Endothelial cell (in vitro differentiated cells): ENCODE measurements at regions not wholly inside any gene's neighbourhood (a gene's known extent, or its start where the extent isn't known, plus 50 kb on each side); places are given as distances from the start of the nearest gene placed in this dataset.

Source experiments
- DNase-seq: peaks from one replicate; pipeline ENCODE4 v3.0.0; 2021; ENCODE audit warnings: low spot score
- H3K27ac Mint-ChIP-seq: one replicate; pipeline ENCODE4 v1.8.0; 2021; ENCODE audit warnings: mixed read lengths, inconsistent platforms; ENCODE audit not compliant: unreplicated experiment
- H3K27me3 Mint-ChIP-seq: one replicate; pipeline ENCODE4 v1.8.0; 2021; ENCODE audit warnings: mild to moderate bottlenecking, moderate library complexity, mixed read lengths, inconsistent platforms; ENCODE audit not compliant: unreplicated experiment
- H3K36me3 Mint-ChIP-seq: one replicate; pipeline ENCODE4 v1.8.0; 2021; ENCODE audit warnings: mild to moderate bottlenecking, low read depth, mixed read lengths, inconsistent platforms; ENCODE audit not compliant: unreplicated experiment
- H3K4me1 Mint-ChIP-seq: one replicate; pipeline ENCODE4 v1.8.0; 2021; ENCODE audit warnings: mild to moderate bottlenecking, mixed read lengths, inconsistent platforms; ENCODE audit not compliant: unreplicated experiment
- H3K4me3 Mint-ChIP-seq: one replicate; pipeline ENCODE4 v1.8.0; 2021; ENCODE audit warnings: mild to moderate bottlenecking, mixed read lengths, inconsistent platforms; ENCODE audit not compliant: unreplicated experiment
- H3K9me3 Mint-ChIP-seq: one replicate; pipeline ENCODE4 v1.8.0; 2021; ENCODE audit warnings: mixed read lengths, inconsistent platforms; ENCODE audit not compliant: unreplicated experiment
- TF ChIP-seq, protein P1 (sequence below): fragments of 200-600 bp; sonication (generic); IDR thresholded peaks from one replicate; pipeline ENCODE4 v1.5.0; 2021; ENCODE audit warnings: antibody characterized with exemption; ENCODE audit not compliant: unreplicated experiment

DNA sequence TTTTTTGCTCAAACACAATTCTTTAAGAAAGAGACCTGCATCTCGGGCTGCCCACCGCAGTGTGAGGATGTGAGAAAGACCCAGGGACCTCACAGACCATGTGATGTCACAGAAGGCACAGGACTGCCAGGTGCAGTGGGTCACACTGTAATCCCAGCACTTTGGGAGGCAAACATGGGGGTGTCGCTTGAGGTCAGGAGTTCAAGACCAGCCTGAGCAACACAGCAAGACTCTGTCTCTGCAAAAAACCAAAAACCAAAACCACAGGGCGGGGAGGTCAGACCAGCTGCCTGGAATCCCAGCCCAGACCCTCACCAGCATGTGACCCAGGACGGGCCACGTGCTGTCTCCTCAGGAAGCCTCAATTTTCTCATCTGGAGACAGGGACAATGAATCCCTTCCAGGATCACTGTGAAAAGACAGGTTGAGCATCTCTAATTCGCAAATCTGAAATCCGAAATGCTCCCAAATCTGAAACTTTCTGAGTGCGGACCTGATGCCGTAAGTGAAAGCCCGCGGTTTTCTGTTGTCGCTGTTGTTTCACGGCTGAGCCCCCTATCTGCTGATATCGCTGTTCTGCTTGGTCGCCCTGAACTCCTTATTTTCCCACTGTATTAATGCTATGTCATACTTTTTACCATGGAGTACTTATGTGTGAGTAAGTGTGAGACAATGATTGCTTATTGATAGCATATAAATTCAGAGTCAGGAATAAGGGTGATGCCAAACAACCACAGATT is 159.5 kb upstream of the PTPN1 start:
- Mint-ChIP-seq H3K36me3 (no peaks in the 10 kb centered on the region), H3K4me3 (no peak overlapping the region), H3K4me1 (peaks cover 20% of the 10 kb centered on the region), H3K27ac (no peak overlapping the region), H3K27me3 (peaks cover 2% of the 10 kb centered on the region), H3K9me3 (no peaks in the 10 kb centered on the region)
- TF ChIP-seq, protein P1, sequence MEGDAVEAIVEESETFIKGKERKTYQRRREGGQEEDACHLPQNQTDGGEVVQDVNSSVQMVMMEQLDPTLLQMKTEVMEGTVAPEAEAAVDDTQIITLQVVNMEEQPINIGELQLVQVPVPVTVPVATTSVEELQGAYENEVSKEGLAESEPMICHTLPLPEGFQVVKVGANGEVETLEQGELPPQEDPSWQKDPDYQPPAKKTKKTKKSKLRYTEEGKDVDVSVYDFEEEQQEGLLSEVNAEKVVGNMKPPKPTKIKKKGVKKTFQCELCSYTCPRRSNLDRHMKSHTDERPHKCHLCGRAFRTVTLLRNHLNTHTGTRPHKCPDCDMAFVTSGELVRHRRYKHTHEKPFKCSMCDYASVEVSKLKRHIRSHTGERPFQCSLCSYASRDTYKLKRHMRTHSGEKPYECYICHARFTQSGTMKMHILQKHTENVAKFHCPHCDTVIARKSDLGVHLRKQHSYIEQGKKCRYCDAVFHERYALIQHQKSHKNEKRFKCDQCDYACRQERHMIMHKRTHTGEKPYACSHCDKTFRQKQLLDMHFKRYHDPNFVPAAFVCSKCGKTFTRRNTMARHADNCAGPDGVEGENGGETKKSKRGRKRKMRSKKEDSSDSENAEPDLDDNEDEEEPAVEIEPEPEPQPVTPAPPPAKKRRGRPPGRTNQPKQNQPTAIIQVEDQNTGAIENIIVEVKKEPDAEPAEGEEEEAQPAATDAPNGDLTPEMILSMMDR = no peak
- no peak for DNase-seq

DNA sequence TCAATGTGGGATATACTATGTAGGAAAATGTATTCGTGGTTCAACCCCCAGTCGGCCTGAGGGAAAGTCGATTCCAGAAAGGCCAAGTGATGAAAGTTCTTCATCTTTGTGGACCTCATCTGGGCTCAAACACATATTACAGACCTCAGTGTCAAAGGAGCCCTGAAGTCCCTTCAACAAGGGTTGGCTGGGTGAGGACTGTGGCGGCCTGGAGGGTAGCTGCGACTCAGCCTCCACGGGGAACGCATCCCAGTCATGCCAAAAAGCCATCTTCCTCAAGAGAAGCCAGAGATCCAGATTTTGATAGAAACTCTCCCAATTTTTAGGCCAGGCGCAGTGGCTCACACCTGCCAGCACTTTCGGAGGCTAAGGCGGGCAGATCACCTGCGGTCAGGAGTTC is 158.6 kb upstream of the PTPN1 start:
- no peak overlapping the region for H3K27ac Mint-ChIP-seq
- DNase-seq = no peak
- TF ChIP-seq, protein P1 = no peak
- H3K36me3 Mint-ChIP-seq = no peaks in the 10 kb centered on the region
- H3K4me1 Mint-ChIP-seq = peaks cover 12% of the 10 kb centered on the region
- H3K9me3 Mint-ChIP-seq = no peaks in the 10 kb centered on the region
- H3K27me3 Mint-ChIP-seq = peaks cover 1% of the 10 kb centered on the region
- H3K4me3 Mint-ChIP-seq = no peak overlapping the region

DNA sequence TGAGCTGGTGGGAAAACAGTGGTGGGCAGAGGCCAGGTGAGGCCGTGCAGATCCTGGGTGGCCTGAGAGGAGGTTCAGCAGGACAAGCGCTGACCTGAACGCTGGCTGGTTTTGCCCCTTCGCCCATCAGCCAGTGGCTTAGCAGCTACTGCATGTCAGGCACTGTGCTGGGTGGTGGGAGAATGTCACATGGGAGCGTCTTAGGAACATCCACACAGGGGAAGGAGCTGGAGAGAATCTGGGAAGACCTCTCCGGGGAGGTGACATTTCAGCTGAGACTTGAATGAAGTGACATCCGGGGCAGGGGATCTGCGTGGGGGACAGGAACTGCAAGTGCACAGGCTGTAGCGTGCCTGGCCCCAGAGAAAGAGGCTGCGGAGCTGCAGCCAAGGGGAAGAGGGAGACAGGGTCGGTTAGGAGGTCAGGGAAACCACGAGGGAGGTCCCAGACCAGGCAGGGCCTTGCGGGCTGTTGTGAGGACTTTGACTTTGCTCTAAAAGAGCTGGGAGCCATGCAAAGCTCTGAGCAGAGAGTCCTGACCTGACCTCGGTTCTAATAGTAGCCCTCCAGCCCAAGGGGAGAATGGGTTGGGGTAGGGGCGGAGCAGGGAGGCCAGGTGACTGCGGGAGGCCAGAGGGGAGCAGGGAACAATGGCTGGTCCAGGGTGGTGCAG is 156.8 kb upstream of the PTPN1 start:
- Mint-ChIP-seq H3K36me3 (no peaks in the 10 kb centered on the region), H3K9me3 (no peaks in the 10 kb centered on the region), H3K4me3 (no peak overlapping the region), H3K4me1 (no peaks in the 10 kb centered on the region), H3K27ac (no peak overlapping the region), H3K27me3 (peaks cover 1% of the 10 kb centered on the region)
- no peak for DNase-seq
- TF ChIP-seq, protein P1 = no peak

DNA sequence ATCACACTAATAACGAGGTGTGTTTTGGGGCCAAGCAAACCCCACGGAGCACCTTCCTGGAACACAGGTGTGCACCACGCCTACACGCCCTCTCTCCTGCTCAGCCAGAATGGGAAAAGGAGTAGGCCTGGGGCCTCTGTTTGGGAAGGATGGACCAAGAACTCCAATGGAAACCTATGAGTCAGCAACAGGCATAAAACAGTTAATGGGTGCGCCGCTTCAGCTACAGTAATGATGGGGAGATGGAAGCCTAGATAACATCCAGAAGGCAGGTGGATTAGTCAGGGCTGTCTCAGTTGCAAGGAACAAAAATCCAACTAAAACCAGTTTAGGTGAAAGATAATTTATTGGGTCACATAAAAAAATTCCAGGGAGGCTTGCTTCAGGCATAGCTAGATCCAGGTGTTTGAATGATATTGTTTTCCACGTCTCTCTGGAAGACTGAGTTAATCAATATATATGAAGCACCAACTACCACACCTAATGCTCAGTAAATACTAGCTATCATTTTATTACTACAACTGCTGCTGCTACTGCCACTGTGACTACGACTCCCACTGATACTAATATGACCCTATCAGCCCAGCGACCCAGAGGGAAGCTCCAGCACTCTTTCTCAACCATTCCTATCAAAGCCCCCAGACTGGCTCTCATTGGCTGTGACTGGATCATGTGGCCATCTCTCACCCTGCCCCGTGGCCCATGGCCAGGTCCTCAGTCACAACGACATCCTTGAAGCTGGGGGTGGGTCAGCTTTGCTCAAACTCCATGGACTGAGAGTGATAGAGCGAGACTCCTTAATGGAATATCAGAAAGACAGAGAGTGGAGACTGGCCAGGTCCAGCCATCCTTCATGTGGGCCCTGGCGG is 155.2 kb upstream of the PTPN1 start:
- no peaks in the 10 kb centered on the region for H3K9me3 Mint-ChIP-seq
- peaks cover 6% of the 10 kb centered on the region for H3K27me3 Mint-ChIP-seq
- no peaks in the 10 kb centered on the region for H3K4me1 Mint-ChIP-seq
- no peak overlapping the region for H3K4me3 Mint-ChIP-seq
- no peak for DNase-seq
- TF ChIP-seq, protein P1 = no peak
- H3K36me3 Mint-ChIP-seq = no peaks in the 10 kb centered on the region
- no peak overlapping the region for H3K27ac Mint-ChIP-seq
